Uterus (tissue), 2 donors: ENCODE measurements at regions not wholly inside any gene's neighbourhood (a gene's known extent, or its start where the extent isn't known, plus 50 kb on each side); places are given as distances from the start of the nearest gene placed in this dataset.

Experiments
- CTCF ChIP-seq, 4 experiments: fragments of 200-600 bp in 2 of 4; fragments of 450-650 bp in 2 of 4; sonication (generic) in 2 of 4; IDR thresholded peaks; one replicate each; pipeline ENCODE4 v1.5.1; 2016 to 2019; ENCODE audit warnings: antibody characterized with exemption in 4 of 4, mild to moderate bottlenecking in 2 of 4, moderate library complexity in 1 of 4
- POLR2A ChIP-seq, 2 donors: fragments of 450-650 bp; IDR thresholded peaks; one replicate each; pipeline ENCODE4 v1.6.1; 2016; ENCODE audit warnings: antibody characterized with exemption in 2 of 2, mild to moderate bottlenecking in 1 of 2, moderate library complexity in 1 of 2

DNA sequence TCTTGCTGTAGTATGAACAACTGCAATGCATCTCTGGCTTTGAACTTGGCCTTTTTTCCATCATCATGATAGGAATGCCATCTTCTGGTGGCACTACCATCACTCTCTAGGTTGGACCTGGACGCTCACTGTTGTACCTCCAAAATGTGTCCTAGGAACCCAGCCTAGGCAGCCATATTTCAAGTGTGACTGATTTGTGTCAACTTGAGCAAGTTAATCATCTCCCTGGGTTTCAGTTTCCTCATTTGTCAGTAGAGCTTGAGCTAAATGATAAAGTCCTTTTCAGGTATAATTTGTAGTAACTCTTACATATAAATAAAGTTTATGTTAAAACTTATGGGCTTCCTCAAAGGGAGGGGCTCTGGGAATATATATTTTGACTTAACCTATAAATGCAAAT lies 241.7 kb upstream of the CEP162 start:
- TF ChIP-seq CTCF (IDR thresholded peaks at IDR 0.05), result no peak
- no peak for TF ChIP-seq POLR2A (IDR thresholded peaks at IDR 0.05)
